ENCODE measurements at regions not wholly inside any gene's neighbourhood (a gene's known extent, or its start where the extent isn't known, plus 50 kb on each side); places are given as distances from the start of the nearest gene placed in this dataset.

GRCh38 chr11:19499999-19500398 is 212.6 kb upstream of the NAV2 start (continued):
- no peak for TF ChIP-seq TCF12 (IDR thresholded peaks at IDR 0.05; ENCODE audit: low read depth, low read length)
